ENCODE measurements at regions not wholly inside any gene's neighbourhood (a gene's known extent, or its start where the extent isn't known, plus 50 kb on each side); places are given as distances from the start of the nearest gene placed in this dataset.
A peak's percentile ranks its signal among the peaks of the same experiment; 100 is the strongest.
"Not testable (repeated sequence)": the region's sequence is repeated elsewhere in the genome, so short reads cannot be mapped to it uniquely, and the experiment has no call there.

GRCh38 chr13:21238267-21238666, 61.8 kb downstream of the MRPL57 start:
- no peaks in the 10 kb centered on the region for H3K9me3 ChIP-seq (ENCODE audit: severe bottlenecking)
- TF ChIP-seq, protein P1, sequence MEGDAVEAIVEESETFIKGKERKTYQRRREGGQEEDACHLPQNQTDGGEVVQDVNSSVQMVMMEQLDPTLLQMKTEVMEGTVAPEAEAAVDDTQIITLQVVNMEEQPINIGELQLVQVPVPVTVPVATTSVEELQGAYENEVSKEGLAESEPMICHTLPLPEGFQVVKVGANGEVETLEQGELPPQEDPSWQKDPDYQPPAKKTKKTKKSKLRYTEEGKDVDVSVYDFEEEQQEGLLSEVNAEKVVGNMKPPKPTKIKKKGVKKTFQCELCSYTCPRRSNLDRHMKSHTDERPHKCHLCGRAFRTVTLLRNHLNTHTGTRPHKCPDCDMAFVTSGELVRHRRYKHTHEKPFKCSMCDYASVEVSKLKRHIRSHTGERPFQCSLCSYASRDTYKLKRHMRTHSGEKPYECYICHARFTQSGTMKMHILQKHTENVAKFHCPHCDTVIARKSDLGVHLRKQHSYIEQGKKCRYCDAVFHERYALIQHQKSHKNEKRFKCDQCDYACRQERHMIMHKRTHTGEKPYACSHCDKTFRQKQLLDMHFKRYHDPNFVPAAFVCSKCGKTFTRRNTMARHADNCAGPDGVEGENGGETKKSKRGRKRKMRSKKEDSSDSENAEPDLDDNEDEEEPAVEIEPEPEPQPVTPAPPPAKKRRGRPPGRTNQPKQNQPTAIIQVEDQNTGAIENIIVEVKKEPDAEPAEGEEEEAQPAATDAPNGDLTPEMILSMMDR (IDR thresholded peaks at IDR 0.05; ENCODE audit: poor library complexity, severe bottlenecking), result no peak
- H3K4me1 ChIP-seq (ENCODE audit: insufficient read depth, poor library complexity, severe bottlenecking), result no peaks in the 10 kb centered on the region
- ATAC-seq (ENCODE audit: low read depth), result no peak
- H3K27me3 ChIP-seq (ENCODE audit: insufficient read depth, poor library complexity, severe bottlenecking), result no peaks in the 10 kb centered on the region
- no peaks in the 10 kb centered on the region for H3K36me3 ChIP-seq (ENCODE audit: low read depth)
- no peak overlapping the region for H3K27ac ChIP-seq (ENCODE audit: poor library complexity, severe bottlenecking)
- no peak overlapping the region for H3K4me3 ChIP-seq (ENCODE audit: severe bottlenecking)
- no peak for DNase-seq (ENCODE audit: low spot score)

- ATAC-seq (ENCODE audit: low read depth) (peak; percentile 61), DNase-seq (ENCODE audit: low spot score) (no peak)
- Histone ChIP-seq H3K36me3 (ENCODE audit: low read depth) (no peaks in the 10 kb centered on the region), H3K9me3 (ENCODE audit: severe bottlenecking) (no peaks in the 10 kb centered on the region), H3K4me3 (ENCODE audit: severe bottlenecking) (no peak overlapping the region), H3K27ac (ENCODE audit: poor library complexity, severe bottlenecking) (no peak overlapping the region), H3K27me3 (ENCODE audit: insufficient read depth, poor library complexity, severe bottlenecking) (no peaks in the 10 kb centered on the region), H3K4me1 (ENCODE audit: insufficient read depth, poor library complexity, severe bottlenecking) (no peaks in the 10 kb centered on the region)
- TF ChIP-seq, protein P1 (IDR thresholded peaks at IDR 0.05; ENCODE audit: poor library complexity, severe bottlenecking), result no peak
These were observed 64.1 kb downstream of the MRPL57 start for GRCh38 chr13:21240586-21240985.

- Histone ChIP-seq H3K36me3 (ENCODE audit: low read depth) (no peaks in the 10 kb centered on the region), H3K4me1 (ENCODE audit: insufficient read depth, poor library complexity, severe bottlenecking) (no peaks in the 10 kb centered on the region), H3K4me3 (ENCODE audit: severe bottlenecking) (no peak overlapping the region), H3K27ac (ENCODE audit: poor library complexity, severe bottlenecking) (no peak overlapping the region), H3K27me3 (ENCODE audit: insufficient read depth, poor library complexity, severe bottlenecking) (no peaks in the 10 kb centered on the region), H3K9me3 (ENCODE audit: severe bottlenecking) (no peaks in the 10 kb centered on the region)
- no peak for ATAC-seq (ENCODE audit: low read depth)
- TF ChIP-seq, protein P1 (IDR thresholded peaks at IDR 0.05; ENCODE audit: poor library complexity, severe bottlenecking), result no peak
- DNase-seq (ENCODE audit: low spot score), result no peak
These were observed 65.8 kb downstream of the MRPL57 start for GRCh38 chr13:21242236-21242635.

- Histone ChIP-seq H3K27ac (ENCODE audit: poor library complexity, severe bottlenecking) (no peak overlapping the region), H3K9me3 (ENCODE audit: severe bottlenecking) (no peaks in the 10 kb centered on the region), H3K4me1 (ENCODE audit: insufficient read depth, poor library complexity, severe bottlenecking) (no peaks in the 10 kb centered on the region), H3K27me3 (ENCODE audit: insufficient read depth, poor library complexity, severe bottlenecking) (no peaks in the 10 kb centered on the region), H3K36me3 (ENCODE audit: low read depth) (no peaks in the 10 kb centered on the region), H3K4me3 (ENCODE audit: severe bottlenecking) (no peak overlapping the region)
- TF ChIP-seq, protein P1 (IDR thresholded peaks at IDR 0.05; ENCODE audit: poor library complexity, severe bottlenecking), result no peak
- ATAC-seq (ENCODE audit: low read depth), result no peak
- DNase-seq (ENCODE audit: low spot score), result no peak
These were observed 66.8 kb downstream of the MRPL57 start for GRCh38 chr13:21243045-21243897.

DNA sequence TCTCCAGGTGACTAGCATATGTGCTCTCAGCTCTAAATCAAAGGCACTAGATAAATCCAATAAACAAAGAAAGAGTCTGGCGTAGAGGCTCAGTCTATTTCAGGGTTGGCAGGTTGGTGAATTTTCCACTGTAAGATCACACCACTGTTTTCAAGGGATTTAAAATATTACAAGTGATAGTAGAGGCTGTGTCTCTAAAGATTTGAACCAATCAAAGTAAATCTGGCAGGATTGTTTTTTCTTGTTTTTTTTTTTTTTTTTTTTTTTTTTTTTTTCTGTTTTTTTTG, 67.4 kb downstream of the MRPL57 start:
- not testable (repeated sequence) for H3K9me3 ChIP-seq (ENCODE audit: severe bottlenecking); H3K36me3 ChIP-seq (ENCODE audit: low read depth); H3K4me3 ChIP-seq (ENCODE audit: severe bottlenecking); H3K27me3 ChIP-seq (ENCODE audit: insufficient read depth, poor library complexity, severe bottlenecking); H3K4me1 ChIP-seq (ENCODE audit: insufficient read depth, poor library complexity, severe bottlenecking); ATAC-seq (ENCODE audit: low read depth); H3K27ac ChIP-seq (ENCODE audit: poor library complexity, severe bottlenecking); DNase-seq (ENCODE audit: low spot score)
